ENCODE measurements at regions not wholly inside any gene's neighbourhood (a gene's known extent, or its start where the extent isn't known, plus 50 kb on each side); places are given as distances from the start of the nearest gene placed in this dataset.

GRCh38 chr14:44291366-44291915, 215.6 kb downstream of the FSCB start:
- H3K23ac ChIP-seq (ENCODE audit: low read length) = no peak overlapping the region
- no peak overlapping the region for H2BK5ac ChIP-seq (ENCODE audit: low read depth, low read length, poor library complexity)
- no peaks in the 10 kb centered on the region for H3K4me1 ChIP-seq (ENCODE audit: control insufficient read depth in 1 of 2, insufficient read depth in 2 of 2, low read length in 2 of 2)
- no peak overlapping the region for H3K4me2 ChIP-seq (ENCODE audit: low read length)
- no peak overlapping the region for H3K4ac ChIP-seq (ENCODE audit: low read depth, low read length)
- H3K9me3 ChIP-seq (ENCODE audit: insufficient read depth, low read depth, low read length) = no peaks in the 10 kb centered on the region
- H4K8ac ChIP-seq (ENCODE audit: low read depth, low read length) = no peak overlapping the region
- no peaks in the 10 kb centered on the region for H3K79me2 ChIP-seq (ENCODE audit: control insufficient read depth, insufficient read depth, low read length, poor library complexity)
- no peak overlapping the region for H3K18ac ChIP-seq (ENCODE audit: low read length)
- DNase-seq = no peak
- H3K27ac ChIP-seq (ENCODE audit: low read depth, low read length) = no peak overlapping the region
- H2AK5ac ChIP-seq (ENCODE audit: low read length) = no peak overlapping the region
- no peak overlapping the region for H2BK120ac ChIP-seq (ENCODE audit: insufficient read depth, low read length, poor library complexity)
- no peak overlapping the region for H3K14ac ChIP-seq (ENCODE audit: low read length)
- WGBS (ENCODE audit: extremely low coverage, insufficient coverage, insufficient read length) = no CpG with 5 or more reads among the region's 8 CpGs
- no peak overlapping the region for H4K91ac ChIP-seq (ENCODE audit: low read depth, low read length)
- H2AFZ ChIP-seq (ENCODE audit: insufficient read depth, low read length, poor library complexity) = no peak overlapping the region
- H3K9ac ChIP-seq (ENCODE audit: low read length) = no peak overlapping the region
- H3K79me1 ChIP-seq (ENCODE audit: low read length) = no peaks in the 10 kb centered on the region
- H4K12ac ChIP-seq (ENCODE audit: low read depth, low read length) = no peak overlapping the region
- no peaks in the 10 kb centered on the region for H3K27me3 ChIP-seq (ENCODE audit: insufficient read depth, low read length)
- H2BK12ac ChIP-seq (ENCODE audit: low read length) = no peak overlapping the region
- no peak overlapping the region for H3K4me3 ChIP-seq (ENCODE audit: low read depth, low read length)
- no peaks in the 10 kb centered on the region for H3K36me3 ChIP-seq (ENCODE audit: control insufficient read depth in 1 of 2, insufficient read depth in 2 of 2, low read length in 2 of 2)

DNA sequence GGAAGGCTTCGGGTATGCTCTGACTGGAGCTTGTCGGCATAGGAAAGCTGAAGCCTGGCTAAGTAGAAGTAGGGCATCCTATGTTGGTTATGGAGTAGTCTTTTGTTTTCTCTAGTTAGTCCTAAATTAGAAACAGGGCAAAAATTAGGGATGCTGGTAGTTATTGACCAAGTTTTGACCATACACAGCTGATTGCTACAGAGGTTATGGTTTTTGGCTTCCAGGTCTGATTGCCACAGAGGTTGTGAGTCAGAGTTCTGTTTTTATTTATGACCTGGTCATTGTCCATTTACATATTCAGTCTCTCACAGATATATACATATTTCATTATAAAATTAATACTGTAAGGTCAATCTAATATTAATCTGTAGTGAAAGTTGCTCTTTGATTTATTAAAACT, 219.2 kb downstream of the FSCB start:
- Histone ChIP-seq H2BK120ac (ENCODE audit: insufficient read depth, low read length, poor library complexity) (no peak overlapping the region), H2BK5ac (ENCODE audit: low read depth, low read length, poor library complexity) (no peak overlapping the region), H3K4me1 (ENCODE audit: control insufficient read depth in 1 of 2, insufficient read depth in 2 of 2, low read length in 2 of 2) (no peaks in the 10 kb centered on the region), H4K91ac (ENCODE audit: low read depth, low read length) (no peak overlapping the region), H3K18ac (ENCODE audit: low read length) (no peak overlapping the region), H3K14ac (ENCODE audit: low read length) (no peak overlapping the region), H3K27ac (ENCODE audit: low read depth, low read length) (no peak overlapping the region), H3K79me2 (ENCODE audit: control insufficient read depth, insufficient read depth, low read length, poor library complexity) (no peaks in the 10 kb centered on the region), H4K8ac (ENCODE audit: low read depth, low read length) (no peak overlapping the region), H3K79me1 (ENCODE audit: low read length) (no peaks in the 10 kb centered on the region), H2AK5ac (ENCODE audit: low read length) (no peak overlapping the region), H3K9me3 (ENCODE audit: insufficient read depth, low read depth, low read length) (no peaks in the 10 kb centered on the region), H3K27me3 (ENCODE audit: insufficient read depth, low read length) (no peaks in the 10 kb centered on the region), H3K36me3 (ENCODE audit: control insufficient read depth in 1 of 2, insufficient read depth in 2 of 2, low read length in 2 of 2) (no peaks in the 10 kb centered on the region), H3K4me2 (ENCODE audit: low read length) (no peak overlapping the region), H4K12ac (ENCODE audit: low read depth, low read length) (no peak overlapping the region), H3K4ac (ENCODE audit: low read depth, low read length) (no peak overlapping the region), H2AFZ (ENCODE audit: insufficient read depth, low read length, poor library complexity) (no peak overlapping the region), H3K4me3 (ENCODE audit: low read depth, low read length) (no peak overlapping the region), H2BK12ac (ENCODE audit: low read length) (no peak overlapping the region), H3K9ac (ENCODE audit: low read length) (no peak overlapping the region), H3K23ac (ENCODE audit: low read length) (no peak overlapping the region)
- no CpG with 5 or more reads among the region's 2 CpGs for WGBS (ENCODE audit: extremely low coverage, insufficient coverage, insufficient read length)
- DNase-seq = peak in 1 of 2 donors; percentile 1

DNA sequence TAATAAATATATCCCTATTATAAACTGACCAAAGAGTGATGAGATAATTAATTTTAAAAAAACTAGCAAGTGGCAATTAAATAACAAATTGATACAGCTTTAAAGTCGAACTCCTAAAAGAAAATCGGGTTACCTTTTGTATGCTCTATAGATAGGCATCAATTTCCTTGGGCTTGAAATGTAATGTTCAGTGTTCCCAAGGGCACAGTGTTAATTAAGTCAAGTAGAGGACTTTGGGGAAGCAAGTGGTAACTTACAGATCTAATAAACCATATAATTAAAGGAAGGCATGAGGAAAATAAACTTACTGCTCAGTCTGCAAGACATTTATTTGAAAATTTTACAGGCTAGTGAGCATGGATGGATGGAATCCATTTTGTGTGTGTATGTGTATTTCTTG, 220.9 kb downstream of the FSCB start:
- H3K36me3 ChIP-seq (ENCODE audit: control insufficient read depth in 1 of 2, insufficient read depth in 2 of 2, low read length in 2 of 2) = no peaks in the 10 kb centered on the region
- H3K4me2 ChIP-seq (ENCODE audit: low read length) = no peak overlapping the region
- H2BK5ac ChIP-seq (ENCODE audit: low read depth, low read length, poor library complexity) = no peak overlapping the region
- H3K79me2 ChIP-seq (ENCODE audit: control insufficient read depth, insufficient read depth, low read length, poor library complexity) = no peaks in the 10 kb centered on the region
- H3K4me1 ChIP-seq (ENCODE audit: control insufficient read depth in 1 of 2, insufficient read depth in 2 of 2, low read length in 2 of 2) = no peaks in the 10 kb centered on the region
- DNase-seq = no peak
- no peak overlapping the region for H2AK5ac ChIP-seq (ENCODE audit: low read length)
- H3K4me3 ChIP-seq (ENCODE audit: low read depth, low read length) = no peak overlapping the region
- no peak overlapping the region for H3K27ac ChIP-seq (ENCODE audit: low read depth, low read length)
- H3K23ac ChIP-seq (ENCODE audit: low read length) = no peak overlapping the region
- no peak overlapping the region for H3K14ac ChIP-seq (ENCODE audit: low read length)
- H4K8ac ChIP-seq (ENCODE audit: low read depth, low read length) = no peak overlapping the region
- WGBS (ENCODE audit: extremely low coverage, insufficient coverage, insufficient read length) = no CpG with 5 or more reads among the region's 2 CpGs
- H3K18ac ChIP-seq (ENCODE audit: low read length) = no peak overlapping the region
- H3K9me3 ChIP-seq (ENCODE audit: insufficient read depth, low read depth, low read length) = no peaks in the 10 kb centered on the region
- H3K9ac ChIP-seq (ENCODE audit: low read length) = no peak overlapping the region
- H3K27me3 ChIP-seq (ENCODE audit: insufficient read depth, low read length) = no peaks in the 10 kb centered on the region
- no peak overlapping the region for H3K4ac ChIP-seq (ENCODE audit: low read depth, low read length)
- no peaks in the 10 kb centered on the region for H3K79me1 ChIP-seq (ENCODE audit: low read length)
- no peak overlapping the region for H2AFZ ChIP-seq (ENCODE audit: insufficient read depth, low read length, poor library complexity)
- no peak overlapping the region for H2BK120ac ChIP-seq (ENCODE audit: insufficient read depth, low read length, poor library complexity)
- no peak overlapping the region for H2BK12ac ChIP-seq (ENCODE audit: low read length)
- no peak overlapping the region for H4K12ac ChIP-seq (ENCODE audit: low read depth, low read length)
- no peak overlapping the region for H4K91ac ChIP-seq (ENCODE audit: low read depth, low read length)

GRCh38 chr14:44283836-44284235, 223.2 kb downstream of the FSCB start:
- H3K36me3 ChIP-seq (ENCODE audit: control insufficient read depth in 1 of 2, insufficient read depth in 2 of 2, low read length in 2 of 2) = no peaks in the 10 kb centered on the region
- no peak for DNase-seq
- H2AK5ac ChIP-seq (ENCODE audit: low read length) = no peak overlapping the region
- no peak overlapping the region for H3K4me2 ChIP-seq (ENCODE audit: low read length)
- no peak overlapping the region for H2BK120ac ChIP-seq (ENCODE audit: insufficient read depth, low read length, poor library complexity)
- no CpG with 5 or more reads among the region's 1 CpG for WGBS (ENCODE audit: extremely low coverage, insufficient coverage, insufficient read length)
- no peak overlapping the region for H3K23ac ChIP-seq (ENCODE audit: low read length)
- H3K27ac ChIP-seq (ENCODE audit: low read depth, low read length) = no peak overlapping the region
- no peaks in the 10 kb centered on the region for H3K79me1 ChIP-seq (ENCODE audit: low read length)
- no peak overlapping the region for H2BK12ac ChIP-seq (ENCODE audit: low read length)
- no peak overlapping the region for H3K18ac ChIP-seq (ENCODE audit: low read length)
- H3K79me2 ChIP-seq (ENCODE audit: control insufficient read depth, insufficient read depth, low read length, poor library complexity) = no peaks in the 10 kb centered on the region
- H3K4me1 ChIP-seq (ENCODE audit: control insufficient read depth in 1 of 2, insufficient read depth in 2 of 2, low read length in 2 of 2) = no peaks in the 10 kb centered on the region
- H4K8ac ChIP-seq (ENCODE audit: low read depth, low read length) = no peak overlapping the region
- H3K14ac ChIP-seq (ENCODE audit: low read length) = no peak overlapping the region
- H3K9ac ChIP-seq (ENCODE audit: low read length) = no peak overlapping the region
- H2BK5ac ChIP-seq (ENCODE audit: low read depth, low read length, poor library complexity) = no peak overlapping the region
- H3K9me3 ChIP-seq (ENCODE audit: insufficient read depth, low read depth, low read length) = no peaks in the 10 kb centered on the region
- no peak overlapping the region for H4K91ac ChIP-seq (ENCODE audit: low read depth, low read length)
- no peak overlapping the region for H2AFZ ChIP-seq (ENCODE audit: insufficient read depth, low read length, poor library complexity)
- H4K12ac ChIP-seq (ENCODE audit: low read depth, low read length) = no peak overlapping the region
- H3K4me3 ChIP-seq (ENCODE audit: low read depth, low read length) = no peak overlapping the region
- H3K4ac ChIP-seq (ENCODE audit: low read depth, low read length) = no peak overlapping the region
- H3K27me3 ChIP-seq (ENCODE audit: insufficient read depth, low read length) = no peaks in the 10 kb centered on the region
